IMR-90 (cell line): ENCODE measurements at regions not wholly inside any gene's neighbourhood (a gene's known extent, or its start where the extent isn't known, plus 50 kb on each side); places are given as distances from the start of the nearest gene placed in this dataset.

Experiments
- ATAC-seq: fragments of 200-7000 bp; cut with Tn5 transposase; 2 replicates; pipeline ENCODE4 v1.9.1; 2020; ENCODE audit warnings: low read depth, mild to moderate bottlenecking, moderate library complexity
- BruUV-seq: library from RNA; stranded (reverse); fragments of 400-500 nt; replicated peaks from 2 replicates; lab custom pipeline; 2021; lab: Mats Ljungman, UMichigan
- CTCF ChIA-PET: fragments of 300-600 bp; formaldehyde crosslinking; extraction: SDS; loops from one replicate; lab custom pipeline; 2021; ENCODE audit warnings: antibody characterized with exemption; lab: Yijun Ruan, JAX
- POLR2A ChIA-PET: fragments of 300-600 bp; sonication (Branson Sonifier 250); formaldehyde crosslinking; loops from one replicate; lab custom pipeline; 2022; ENCODE audit warnings: antibody characterized with exemption; ENCODE audit not compliant: unreplicated experiment; lab: Charles Lee
- DNase-seq: peaks from one replicate; pipeline ENCODE4 v3.0.0; 2013
- H2AFZ ChIP-seq: replicated peaks from 2 replicates; pipeline ENCODE3; 2013; ENCODE audit warnings: low read length, mild to moderate bottlenecking; ENCODE audit not compliant: poor library complexity
- H2AK5ac ChIP-seq: 2 replicates; pipeline ENCODE4 v1.6.1; 2013; ENCODE audit warnings: low read depth, low read length, inconsistent platforms
- H2AK9ac ChIP-seq: replicated peaks from 2 replicates; pipeline ENCODE3; 2013; ENCODE audit warnings: mild to moderate bottlenecking, low read depth, low read length, moderate library complexity; ENCODE audit not compliant: poor library complexity
- H2BK120ac ChIP-seq: 2 replicates; pipeline ENCODE4 v1.6.1; 2013; ENCODE audit warnings: low read depth, low read length, inconsistent platforms
- H2BK15ac ChIP-seq: 3 replicates; pipeline ENCODE4 v1.6.1; 2013; ENCODE audit warnings: low read depth, low read length, inconsistent platforms
- H2BK20ac ChIP-seq: 2 replicates; pipeline ENCODE4 v1.6.1; 2013; ENCODE audit warnings: low read depth, mild to moderate bottlenecking, inconsistent platforms, low read length, moderate library complexity
- H2BK5ac ChIP-seq: 2 replicates; pipeline ENCODE4 v1.6.1; 2013; ENCODE audit warnings: mild to moderate bottlenecking, low read depth, low read length, inconsistent platforms; ENCODE audit not compliant: poor library complexity, severe bottlenecking
- H3K14ac ChIP-seq: replicated peaks from 2 replicates; pipeline ENCODE4 v1.6.1; 2013; ENCODE audit warnings: low read depth, low read length, inconsistent platforms
- H3K18ac ChIP-seq: 2 replicates; pipeline ENCODE4 v1.6.1; 2013; ENCODE audit warnings: low read depth, low read length, control low read depth
- H3K23ac ChIP-seq: 2 replicates; pipeline ENCODE4 v1.6.1; 2013; ENCODE audit warnings: low read depth, low read length, inconsistent platforms
- H3K27ac ChIP-seq: 2 replicates; pipeline ENCODE4 v1.5.1; 2013; ENCODE audit warnings: mild to moderate bottlenecking, control low read depth, low read length; ENCODE audit not compliant: insufficient read depth
- H3K27me3 ChIP-seq: 2 replicates; pipeline ENCODE4 v1.6.1; 2013; ENCODE audit warnings: low read length; ENCODE audit not compliant: control insufficient read depth, insufficient read depth
- H3K36me3 ChIP-seq: 2 replicates; pipeline ENCODE4 v1.6.1; 2013; ENCODE audit warnings: low read length, mixed read lengths; ENCODE audit not compliant: control insufficient read depth, insufficient read depth
- H3K4ac ChIP-seq: 2 replicates; pipeline ENCODE4 v1.6.1; 2013; ENCODE audit warnings: low read depth, low read length, inconsistent platforms
- H3K4me1 ChIP-seq: 2 replicates; pipeline ENCODE4 v1.6.1; 2013; ENCODE audit warnings: low read length, mixed read lengths; ENCODE audit not compliant: control insufficient read depth, insufficient read depth
- H3K4me2 ChIP-seq: 2 replicates; pipeline ENCODE4 v1.6.1; 2013; ENCODE audit warnings: low read depth, mild to moderate bottlenecking, control low read depth, low read length, moderate library complexity
- H3K4me3 ChIP-seq: 2 replicates; pipeline ENCODE4 v1.5.1; 2013; ENCODE audit warnings: low read depth, mild to moderate bottlenecking, control low read depth, low read length, moderate library complexity; ENCODE audit not compliant: insufficient read depth
- H3K56ac ChIP-seq: 2 replicates; pipeline ENCODE4 v1.6.1; 2013; ENCODE audit warnings: low read length, inconsistent platforms; ENCODE audit not compliant: insufficient read depth; ENCODE audit errors: extremely low read depth
- H3K79me1 ChIP-seq, 2 experiments: 2 replicates each; pipeline ENCODE4 v1.6.1; 2013; ENCODE audit warnings: low read length in 2 of 2, inconsistent platforms in 1 of 2, low read depth in 1 of 2
- H3K9ac ChIP-seq: 2 replicates; pipeline ENCODE4 v1.6.1; 2013; ENCODE audit warnings: low read depth, low read length, control low read depth
- H3K9me1 ChIP-seq: 2 replicates; pipeline ENCODE4 v1.6.1; 2013; ENCODE audit warnings: low read length, inconsistent platforms; ENCODE audit not compliant: insufficient read depth
- H3K9me3 ChIP-seq: 2 replicates; pipeline ENCODE4 v1.6.1; 2013; ENCODE audit warnings: low read length; ENCODE audit not compliant: control insufficient read depth, insufficient read depth
- H4K20me1 ChIP-seq: 2 replicates; pipeline ENCODE4 v1.6.1; 2013; ENCODE audit warnings: low read length, inconsistent platforms; ENCODE audit not compliant: insufficient read depth
- H4K5ac ChIP-seq: 2 replicates; pipeline ENCODE4 v1.6.1; 2013; ENCODE audit warnings: mild to moderate bottlenecking, low read depth, low read length, control low read depth
- H4K8ac ChIP-seq, 2 experiments: 2 replicates each; pipeline ENCODE4 v1.6.1; 2013; ENCODE audit warnings: low read depth in 2 of 2, low read length in 2 of 2, control low read depth in 1 of 2, inconsistent platforms in 1 of 2
- H4K91ac ChIP-seq: 2 replicates; pipeline ENCODE4 v1.6.1; 2013; ENCODE audit warnings: low read depth, low read length, inconsistent platforms; ENCODE audit not compliant: insufficient read depth
- BHLHE40 ChIP-seq: fragments of 150-350 bp; IDR thresholded peaks from 2 replicates; pipeline ENCODE4 v1.6.1; 2016; ENCODE audit warnings: mild to moderate bottlenecking, low read depth, low read length
- CEBPB ChIP-seq: IDR thresholded peaks from 2 replicates; pipeline ENCODE4 v1.6.1; 2012; ENCODE audit warnings: low read depth, low read length, improper control_type of control experiment
- CHD1 ChIP-seq: IDR thresholded peaks from 2 replicates; pipeline ENCODE4 v1.6.1; 2012; ENCODE audit warnings: low read depth, low read length, improper control_type of control experiment
- FOS ChIP-seq: fragments of 150-350 bp; IDR thresholded peaks from 2 replicates; pipeline ENCODE4 v1.6.1; 2016; ENCODE audit warnings: low read depth, low read length
- MAZ ChIP-seq: IDR thresholded peaks from 2 replicates; pipeline ENCODE4 v1.6.1; 2012; ENCODE audit warnings: low read depth, mild to moderate bottlenecking, low read length, improper control_type of control experiment, moderate library complexity, borderline replicate concordance
- MXI1 ChIP-seq: IDR thresholded peaks from 2 replicates; pipeline ENCODE4 v1.6.1; 2012; ENCODE audit warnings: low read depth, mild to moderate bottlenecking, low read length, moderate library complexity, borderline replicate concordance
- NFE2L2 ChIP-seq: fragments of 150-350 bp; IDR thresholded peaks from 2 replicates; pipeline ENCODE4 v1.6.1; 2016; ENCODE audit warnings: low read depth, mild to moderate bottlenecking, low read length
- POLR2A ChIP-seq: IDR thresholded peaks from 2 replicates; pipeline ENCODE4 v1.6.1; 2012; ENCODE audit warnings: mild to moderate bottlenecking, low read depth, low read length
- RAD21 ChIP-seq: IDR thresholded peaks from 2 replicates; pipeline ENCODE4 v1.6.1; 2012; ENCODE audit warnings: low read length, improper control_type of control experiment
- RCOR1 ChIP-seq: IDR thresholded peaks from 2 replicates; pipeline ENCODE4 v1.6.1; 2012; ENCODE audit warnings: mild to moderate bottlenecking, low read length, improper control_type of control experiment; ENCODE audit not compliant: insufficient replicate concordance
- RFX5 ChIP-seq: IDR thresholded peaks from 2 replicates; pipeline ENCODE4 v1.8.0; 2012; ENCODE audit warnings: low read depth, mild to moderate bottlenecking, low read length, moderate library complexity
- SMC3 ChIP-seq: fragments of 150-350 bp; IDR thresholded peaks from 2 replicates; pipeline ENCODE4 v1.6.1; 2016; ENCODE audit warnings: low read depth, mild to moderate bottlenecking, antibody characterized with exemption, low read length, moderate library complexity
- whole genome bisulfite sequencing, 2 experiments: methylation state at CpG; one replicate each; pipeline versions ENCODE4 v1.1.5 to v1.1.7; 2013; ENCODE audit warnings: missing lambda C conversion rate in 2 of 2; ENCODE audit not compliant: insufficient read length in 1 of 2; ENCODE audit errors: extremely low coverage in 2 of 2; 5-methylcytosine and 5-hydroxymethylcytosine counted together
- dilution Hi-C: fragments of 300-500 bp; cut with HindIII; formaldehyde crosslinking; loops from one replicate; pipeline ENCODE4 v1.14.3; 2018; ENCODE audit warnings: low sequenced_read_pairs; ENCODE audit not compliant: unreplicated experiment
- in situ Hi-C: fragments of 300-500 bp; cut with MboI; formaldehyde crosslinking; loops from 3 replicates; pipeline ENCODE4 v1.14.3; 2019; ENCODE audit warnings: low sequenced_read_pairs, inconsistent platforms, mixed read lengths
- intact Hi-C: fragments of 100-400 bp; cut with micrococcal nuclease; formaldehyde crosslinking; loops from 2 replicates; pipeline ENCODE4 v1.10.0; 2022
- TF ChIP-seq, protein P1 (sequence below): fragments of 150-350 bp; IDR thresholded peaks from 2 replicates; pipeline ENCODE4 v1.6.1; 2016; ENCODE audit warnings: low read depth, mild to moderate bottlenecking, low read length, moderate library complexity, borderline replicate concordance
- TF ChIP-seq, protein P2 (sequence below): fragments of 150-350 bp; IDR thresholded peaks from 2 replicates; pipeline ENCODE4 v1.6.1; 2017; ENCODE audit warnings: mild to moderate bottlenecking, antibody characterized with exemption, low read length, low read depth
- TF ChIP-seq, protein P3 (sequence below): conservative IDR thresholded peaks from 2 replicates; pipeline ENCODE4 v1.5.1; 2012; ENCODE audit warnings: mild to moderate bottlenecking, low read depth, low read length, improper control_type of control experiment

DNA sequence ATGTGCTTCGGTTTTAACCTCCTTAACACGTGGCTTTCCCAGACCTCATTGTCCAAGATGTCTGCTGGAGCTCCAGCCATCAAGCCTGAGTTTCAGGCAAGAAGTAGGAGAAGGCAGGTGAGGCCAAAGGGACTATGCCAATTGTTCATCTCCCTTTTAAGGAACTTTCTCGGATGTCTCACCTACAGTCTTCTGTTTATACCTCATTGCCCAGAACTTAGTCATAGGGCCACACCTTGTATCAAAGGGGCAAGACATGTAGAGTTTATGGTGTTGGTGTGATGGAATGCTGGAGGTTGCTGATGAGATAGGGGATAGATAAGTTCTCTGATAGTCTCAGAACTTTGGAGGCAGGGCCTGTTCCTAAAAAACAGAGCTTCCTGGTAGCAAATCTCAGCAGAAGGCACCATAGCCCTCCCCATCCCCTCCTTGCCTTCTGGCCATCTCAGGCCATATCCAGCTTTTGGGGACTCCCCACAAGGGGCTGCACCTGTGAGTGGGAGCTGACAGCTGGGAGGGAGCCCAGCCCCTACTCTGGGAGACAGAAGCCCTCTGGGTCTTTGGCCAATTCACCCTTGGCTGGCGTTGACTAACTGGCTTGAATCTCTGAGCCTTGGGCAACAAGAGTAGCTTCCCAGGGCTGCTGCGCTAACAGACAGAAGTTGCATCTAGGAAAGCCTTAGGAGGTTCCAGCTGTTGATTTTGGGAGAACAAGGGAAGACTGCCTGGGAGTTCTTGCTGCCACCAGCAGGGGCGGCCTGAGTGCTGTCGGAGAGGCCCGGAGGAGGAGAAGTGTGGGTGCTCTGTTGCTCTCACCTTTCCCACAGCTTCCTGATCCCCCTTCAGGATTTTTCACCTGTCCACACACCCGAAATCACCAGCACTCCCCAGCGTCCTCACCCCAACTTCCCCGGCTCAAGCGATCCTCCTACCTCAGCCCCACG, 149.8 kb upstream of the THY1 start:
- BruUV-seq: no TSS peak
- no peaks in the 10 kb centered on the region for H4K20me1 ChIP-seq
- no peak overlapping the region for H2BK20ac ChIP-seq
- H3K9me1 ChIP-seq: peaks cover 8% of the 10 kb centered on the region
- no peak overlapping the region for H2BK120ac ChIP-seq
- H3K27ac ChIP-seq: no peak overlapping the region
- no peak overlapping the region for H3K14ac ChIP-seq
- H2AK9ac ChIP-seq: no peak overlapping the region
- no peak overlapping the region for H2BK5ac ChIP-seq
- H3K36me3 ChIP-seq: no peaks in the 10 kb centered on the region
- H4K8ac ChIP-seq: no peak overlapping the region
- H3K4me2 ChIP-seq: no peak overlapping the region
- no peak overlapping the region for H3K9ac ChIP-seq
- ATAC-seq: no peak
- no peak overlapping the region for H3K4ac ChIP-seq
- H3K9me3 ChIP-seq: no peaks in the 10 kb centered on the region
- no peak overlapping the region for H3K56ac ChIP-seq
- intact Hi-C loops (no loop called here), dilution Hi-C loops (no loop called here), in situ Hi-C loops (no loop called here)
- CTCF ChIA-PET: interaction anchor here (0.8 to 1.0 kb wide), 2 partner anchors 21 to 42 kb away, joined by 3 read pairs; no protein-coding TSS in a partner anchor
- no peak overlapping the region for H3K4me3 ChIP-seq
- POLR2A ChIA-PET: no interaction called here
- no peak overlapping the region for H3K23ac ChIP-seq
- no peak for DNase-seq
- H4K5ac ChIP-seq: no peak overlapping the region
- H3K79me1 ChIP-seq: no peaks in the 10 kb centered on the region
- no peak overlapping the region for H2AFZ ChIP-seq
- 100% methylated on average over 1 of the region's 13 CpGs; no CpG with 5 or more reads in 1 of the 2 experiments for WGBS, 2 experiments
- no peak overlapping the region for H2BK15ac ChIP-seq
- peaks cover 16% of the 10 kb centered on the region for H3K27me3 ChIP-seq
- no peak for TF ChIP-seq FOS
- TF ChIP-seq RFX5: no peak
- TF ChIP-seq POLR2A: no peak
- TF ChIP-seq SMC3: no peak
- TF ChIP-seq BHLHE40: no peak
- TF ChIP-seq CEBPB: no peak
- TF ChIP-seq, protein P1, sequence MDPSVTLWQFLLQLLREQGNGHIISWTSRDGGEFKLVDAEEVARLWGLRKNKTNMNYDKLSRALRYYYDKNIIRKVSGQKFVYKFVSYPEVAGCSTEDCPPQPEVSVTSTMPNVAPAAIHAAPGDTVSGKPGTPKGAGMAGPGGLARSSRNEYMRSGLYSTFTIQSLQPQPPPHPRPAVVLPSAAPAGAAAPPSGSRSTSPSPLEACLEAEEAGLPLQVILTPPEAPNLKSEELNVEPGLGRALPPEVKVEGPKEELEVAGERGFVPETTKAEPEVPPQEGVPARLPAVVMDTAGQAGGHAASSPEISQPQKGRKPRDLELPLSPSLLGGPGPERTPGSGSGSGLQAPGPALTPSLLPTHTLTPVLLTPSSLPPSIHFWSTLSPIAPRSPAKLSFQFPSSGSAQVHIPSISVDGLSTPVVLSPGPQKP: no peak
- TF ChIP-seq, protein P2, sequence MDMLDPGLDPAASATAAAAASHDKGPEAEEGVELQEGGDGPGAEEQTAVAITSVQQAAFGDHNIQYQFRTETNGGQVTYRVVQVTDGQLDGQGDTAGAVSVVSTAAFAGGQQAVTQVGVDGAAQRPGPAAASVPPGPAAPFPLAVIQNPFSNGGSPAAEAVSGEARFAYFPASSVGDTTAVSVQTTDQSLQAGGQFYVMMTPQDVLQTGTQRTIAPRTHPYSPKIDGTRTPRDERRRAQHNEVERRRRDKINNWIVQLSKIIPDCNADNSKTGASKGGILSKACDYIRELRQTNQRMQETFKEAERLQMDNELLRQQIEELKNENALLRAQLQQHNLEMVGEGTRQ: no peak
- TF ChIP-seq RAD21: no peak
- TF ChIP-seq, protein P3, sequence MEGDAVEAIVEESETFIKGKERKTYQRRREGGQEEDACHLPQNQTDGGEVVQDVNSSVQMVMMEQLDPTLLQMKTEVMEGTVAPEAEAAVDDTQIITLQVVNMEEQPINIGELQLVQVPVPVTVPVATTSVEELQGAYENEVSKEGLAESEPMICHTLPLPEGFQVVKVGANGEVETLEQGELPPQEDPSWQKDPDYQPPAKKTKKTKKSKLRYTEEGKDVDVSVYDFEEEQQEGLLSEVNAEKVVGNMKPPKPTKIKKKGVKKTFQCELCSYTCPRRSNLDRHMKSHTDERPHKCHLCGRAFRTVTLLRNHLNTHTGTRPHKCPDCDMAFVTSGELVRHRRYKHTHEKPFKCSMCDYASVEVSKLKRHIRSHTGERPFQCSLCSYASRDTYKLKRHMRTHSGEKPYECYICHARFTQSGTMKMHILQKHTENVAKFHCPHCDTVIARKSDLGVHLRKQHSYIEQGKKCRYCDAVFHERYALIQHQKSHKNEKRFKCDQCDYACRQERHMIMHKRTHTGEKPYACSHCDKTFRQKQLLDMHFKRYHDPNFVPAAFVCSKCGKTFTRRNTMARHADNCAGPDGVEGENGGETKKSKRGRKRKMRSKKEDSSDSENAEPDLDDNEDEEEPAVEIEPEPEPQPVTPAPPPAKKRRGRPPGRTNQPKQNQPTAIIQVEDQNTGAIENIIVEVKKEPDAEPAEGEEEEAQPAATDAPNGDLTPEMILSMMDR: no peak
- no peak for TF ChIP-seq CHD1
- TF ChIP-seq NFE2L2: no peak
- no peak for TF ChIP-seq MAZ
- TF ChIP-seq MXI1: no peak
- TF ChIP-seq RCOR1: no peak
- no peak overlapping the region for H3K18ac ChIP-seq
- H3K4me1 ChIP-seq: peaks cover 8% of the 10 kb centered on the region
- no peak overlapping the region for H2AK5ac ChIP-seq
- H4K91ac ChIP-seq: no peak overlapping the region
